ENCODE measurements at regions not wholly inside any gene's neighbourhood (a gene's known extent, or its start where the extent isn't known, plus 50 kb on each side); places are given as distances from the start of the nearest gene placed in this dataset.
"Not testable (repeated sequence)": the region's sequence is repeated elsewhere in the genome, so short reads cannot be mapped to it uniquely, and the experiment has no call there.

- TF ChIP-seq CTCF (IDR thresholded peaks at IDR 0.05; ENCODE audit: unreplicated experiment): no peak
- no peaks in the 10 kb centered on the region for H3K36me3 Mint-ChIP-seq (ENCODE audit: insufficient read depth, unreplicated experiment)
- H3K4me1 Mint-ChIP-seq (ENCODE audit: insufficient read depth, unreplicated experiment): peaks cover 4% of the 10 kb centered on the region
- ChIA-PET CTCF (no interaction called here), POLR2A (interaction anchor here (0.6 kb wide), 1 partner anchor 63 kb away, joined by 3 read pairs; no protein-coding TSS in a partner anchor)
- BruUV-seq (replicated peaks): no TSS peak
- H3K9me3 Mint-ChIP-seq (ENCODE audit: unreplicated experiment): no peaks in the 10 kb centered on the region
- no peak overlapping the region for H3K4me3 Mint-ChIP-seq (ENCODE audit: unreplicated experiment)
- no peak overlapping the region for H3K27ac Mint-ChIP-seq (ENCODE audit: low read depth, unreplicated experiment)
- no peaks in the 10 kb centered on the region for H3K27me3 Mint-ChIP-seq (ENCODE audit: insufficient read depth, unreplicated experiment)
- intact Hi-C loops (cut with micrococcal nuclease): no loop called here
- no peak for DNase-seq (ENCODE audit: unreplicated experiment)
These were observed 185.1 kb upstream of the ZNF804A start for GRCh38 chr2:184413221-184413620.

GRCh38 chr2:184413671-184414229, 184.6 kb upstream of the ZNF804A start:
- POLR2A ChIA-PET: interaction anchor here (0.6 kb wide), 1 partner anchor 64 kb away, joined by 3 read pairs; no protein-coding TSS in a partner anchor

GRCh38 chr2:184416146-184416913, 182.0 kb upstream of the ZNF804A start:
- intact Hi-C loops (cut with micrococcal nuclease): no loop called here
- no peak overlapping the region for H3K4me3 Mint-ChIP-seq (ENCODE audit: unreplicated experiment)
- no peak overlapping the region for H3K27ac Mint-ChIP-seq (ENCODE audit: low read depth, unreplicated experiment)
- no TSS peak for BruUV-seq (replicated peaks)
- no peak for TF ChIP-seq CTCF (IDR thresholded peaks at IDR 0.05; ENCODE audit: unreplicated experiment)
- H3K4me1 Mint-ChIP-seq (ENCODE audit: insufficient read depth, unreplicated experiment): no peaks in the 10 kb centered on the region
- ChIA-PET CTCF (interaction anchor here (0.7 kb wide), 1 partner anchor 12 kb away, joined by 3 read pairs; no protein-coding TSS in a partner anchor), POLR2A (no interaction called here)
- no peak for DNase-seq (ENCODE audit: unreplicated experiment)
- no peaks in the 10 kb centered on the region for H3K27me3 Mint-ChIP-seq (ENCODE audit: insufficient read depth, unreplicated experiment)
- no peaks in the 10 kb centered on the region for H3K36me3 Mint-ChIP-seq (ENCODE audit: insufficient read depth, unreplicated experiment)
- peaks cover 6% of the 10 kb centered on the region for H3K9me3 Mint-ChIP-seq (ENCODE audit: unreplicated experiment)

More at GRCh38 chr2:184413671-184414229, 184.6 kb upstream of the ZNF804A start:
- intact Hi-C loops (cut with micrococcal nuclease): no loop called here
- Mint-ChIP-seq H3K36me3 (ENCODE audit: insufficient read depth, unreplicated experiment) (no peaks in the 10 kb centered on the region), H3K4me3 (ENCODE audit: unreplicated experiment) (no peak overlapping the region), H3K27me3 (ENCODE audit: insufficient read depth, unreplicated experiment) (no peaks in the 10 kb centered on the region), H3K9me3 (ENCODE audit: unreplicated experiment) (no peaks in the 10 kb centered on the region), H3K4me1 (ENCODE audit: insufficient read depth, unreplicated experiment) (peaks cover 4% of the 10 kb centered on the region), H3K27ac (ENCODE audit: low read depth, unreplicated experiment) (no peak overlapping the region)
- no peak for DNase-seq (ENCODE audit: unreplicated experiment)
- CTCF ChIA-PET: no interaction called here
- TF ChIP-seq CTCF (IDR thresholded peaks at IDR 0.05; ENCODE audit: unreplicated experiment): no peak
- BruUV-seq (replicated peaks): no TSS peak

GRCh38 chr2:184419744-184420143, 178.6 kb upstream of the ZNF804A start:
- Mint-ChIP-seq H3K27ac (ENCODE audit: low read depth, unreplicated experiment) (no peak overlapping the region), H3K4me1 (ENCODE audit: insufficient read depth, unreplicated experiment) (no peaks in the 10 kb centered on the region), H3K36me3 (ENCODE audit: insufficient read depth, unreplicated experiment) (no peaks in the 10 kb centered on the region), H3K27me3 (ENCODE audit: insufficient read depth, unreplicated experiment) (no peaks in the 10 kb centered on the region), H3K4me3 (ENCODE audit: unreplicated experiment) (no peak overlapping the region), H3K9me3 (ENCODE audit: unreplicated experiment) (peaks cover 6% of the 10 kb centered on the region)
- CTCF ChIA-PET: no interaction called here
- no TSS peak for BruUV-seq (replicated peaks)
- no peak for DNase-seq (ENCODE audit: unreplicated experiment)
- POLR2A ChIA-PET: no interaction called here
- intact Hi-C loops (cut with micrococcal nuclease): no loop called here
- TF ChIP-seq CTCF (IDR thresholded peaks at IDR 0.05; ENCODE audit: unreplicated experiment): no peak

- CTCF ChIA-PET; intact Hi-C loops (cut with micrococcal nuclease); BruUV-seq (replicated peaks); H3K4me3 Mint-ChIP-seq (ENCODE audit: unreplicated experiment); POLR2A ChIA-PET; H3K4me1 Mint-ChIP-seq (ENCODE audit: insufficient read depth, unreplicated experiment); H3K9me3 Mint-ChIP-seq (ENCODE audit: unreplicated experiment); DNase-seq (ENCODE audit: unreplicated experiment); H3K27me3 Mint-ChIP-seq (ENCODE audit: insufficient read depth, unreplicated experiment); H3K27ac Mint-ChIP-seq (ENCODE audit: low read depth, unreplicated experiment); H3K36me3 Mint-ChIP-seq (ENCODE audit: insufficient read depth, unreplicated experiment): not testable (repeated sequence)
These were observed 176.9 kb upstream of the ZNF804A start for GRCh38 chr2:184421456-184421855.

All from MCF 10A (cell line).